Activated T-helper 1 cell treated with anti-CD3 and anti-CD28 coated beads, Interleukin-2, amount 50 U/mL, for 16 hours (primary cell): ENCODE measurements at regions not wholly inside any gene's neighbourhood (a gene's known extent, or its start where the extent isn't known, plus 50 kb on each side); places are given as distances from the start of the nearest gene placed in this dataset.

ENCODE experiments used
- DNase-seq, 2 donors: peaks; one replicate each; pipeline ENCODE4 v3.0.0-alpha.2; 2020; ENCODE audit warnings: low read depth in 1 of 2, low spot score in 1 of 2

GRCh38 chr10:90451283-90451682 lies 406.6 kb downstream of the HTR7 start:
- DNase-seq = no peak

DNA sequence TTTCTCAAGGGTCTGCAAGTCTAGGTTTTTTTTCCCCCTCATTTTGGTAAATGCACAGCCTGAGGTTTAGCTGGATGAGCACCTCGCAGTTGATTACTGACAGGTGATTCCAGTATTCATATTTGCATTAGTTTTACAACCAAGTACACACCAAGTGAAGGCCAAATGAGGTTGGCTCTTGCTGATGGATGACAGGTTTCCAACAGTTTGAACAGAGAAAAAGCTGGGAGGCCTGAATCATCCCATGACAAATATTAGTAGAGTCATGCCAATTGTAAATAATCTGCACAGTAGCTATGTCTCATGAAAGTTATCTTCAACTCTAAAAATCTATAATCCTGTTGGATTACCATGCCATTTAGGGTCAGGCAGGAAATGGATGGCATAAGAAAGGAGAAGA lies 399.8 kb downstream of the HTR7 start:
- no peak for DNase-seq

DNA sequence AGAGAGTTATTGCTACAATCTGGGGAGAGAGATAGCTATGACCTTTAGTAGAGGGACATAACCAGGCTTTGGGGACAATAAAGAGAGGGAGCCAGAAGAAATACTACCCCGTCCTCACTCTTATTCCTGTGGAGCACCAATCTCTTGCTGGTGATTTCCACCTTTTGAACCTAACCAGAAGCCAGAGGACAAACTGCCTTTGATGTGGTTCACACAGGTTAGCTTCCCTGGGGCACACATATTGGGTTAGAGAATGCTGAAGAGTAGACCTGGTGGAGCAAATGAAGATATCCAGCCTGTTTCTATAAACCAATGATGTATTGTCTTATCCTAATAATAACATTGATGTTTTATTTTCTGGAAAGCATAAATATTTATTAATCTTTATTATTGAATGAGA lies 399.3 kb downstream of the HTR7 start:
- DNase-seq = no peak

- no peak for DNase-seq
Observed at GRCh38 chr10:90461437-90462155, 396.2 kb downstream of the HTR7 start.

- no peak for DNase-seq
Observed at GRCh38 chr10:90462749-90463470, 394.9 kb downstream of the HTR7 start.

DNA sequence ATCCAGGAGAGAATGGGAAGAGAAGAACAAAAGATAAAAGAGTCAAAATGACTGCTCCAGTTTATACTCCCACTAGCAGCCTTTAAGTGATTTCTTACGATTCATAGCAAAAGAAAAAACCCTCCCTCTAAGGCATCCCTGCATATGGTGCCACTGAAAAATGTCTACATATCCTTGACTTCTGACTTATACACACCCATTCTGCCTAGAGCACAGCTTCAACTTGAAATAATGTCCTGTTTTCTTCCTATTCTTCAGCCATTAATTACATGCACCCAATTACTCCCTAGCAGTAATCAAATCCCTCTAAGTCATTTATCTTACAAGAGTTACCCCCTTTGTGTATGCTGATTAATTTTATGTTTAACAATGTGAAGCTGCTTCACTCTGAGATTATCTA lies 393.5 kb downstream of the HTR7 start:
- DNase-seq = no peak

- no peak for DNase-seq
Observed at GRCh38 chr10:90470966-90471365, 386.9 kb downstream of the HTR7 start.

DNA sequence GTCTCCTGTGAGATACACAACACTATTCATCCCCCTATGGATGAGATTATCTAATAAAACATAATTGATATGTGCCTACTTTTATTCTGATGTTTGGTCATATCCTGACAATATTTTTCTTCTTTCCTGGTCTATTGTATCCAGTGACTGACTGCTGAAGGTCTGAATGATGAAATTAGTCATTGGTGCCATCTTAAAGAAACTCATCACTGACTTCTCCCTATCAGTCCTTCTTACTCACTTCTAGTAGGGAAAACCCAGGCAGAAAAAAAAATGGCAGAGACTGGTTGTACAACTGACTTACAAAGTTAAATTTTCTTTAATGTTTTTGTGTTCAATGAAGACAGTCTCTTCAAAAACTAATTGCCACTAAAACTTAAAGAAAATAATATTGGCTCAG lies 377.4 kb downstream of the HTR7 start:
- no peak for DNase-seq

- no peak for DNase-seq
Observed at GRCh38 chr10:90481326-90481923, 376.4 kb downstream of the HTR7 start.

- DNase-seq = no peak
Observed at GRCh38 chr10:90484518-90484917, 373.3 kb downstream of the HTR7 start.

DNA sequence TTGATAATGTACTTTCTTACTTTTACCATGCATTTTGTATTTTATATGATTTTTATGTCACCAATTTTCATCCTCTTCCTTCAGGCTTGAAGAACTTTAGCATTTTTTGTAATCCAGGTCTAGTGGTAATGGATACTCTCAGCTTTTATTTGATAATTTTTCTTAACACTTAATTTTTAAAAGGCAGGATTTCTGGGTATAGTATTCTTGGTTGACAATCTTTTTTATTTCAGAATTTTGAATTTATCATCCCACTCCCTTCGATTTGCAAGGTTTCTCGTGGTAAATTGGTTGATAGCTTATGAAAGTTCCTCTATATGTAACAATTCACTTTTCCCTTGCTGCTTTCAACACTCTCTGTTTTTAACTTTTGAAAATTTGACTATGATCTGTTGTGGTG lies 363.7 kb downstream of the HTR7 start:
- DNase-seq = no peak

DNA sequence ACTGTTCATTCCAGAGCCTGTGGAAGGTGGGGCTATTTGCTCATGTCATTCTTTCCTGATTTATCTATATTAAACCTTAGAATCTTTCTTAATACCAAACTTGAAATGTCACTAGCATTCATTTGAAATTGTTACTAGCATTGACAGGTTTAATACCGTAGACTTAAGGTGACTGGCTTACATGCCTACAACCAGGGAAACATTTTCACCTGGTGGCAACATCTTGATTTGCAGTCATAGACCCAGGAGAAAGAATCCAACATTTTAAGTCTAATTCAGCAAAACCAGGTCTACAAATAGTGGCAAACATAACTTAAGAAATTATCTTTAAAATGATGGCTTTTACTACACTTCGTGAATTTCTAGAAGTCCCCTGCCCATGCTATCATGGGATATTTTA lies 353.7 kb downstream of the HTR7 start:
- no peak for DNase-seq

GRCh38 chr10:90526721-90527120 lies 331.1 kb downstream of the HTR7 start:
- no peak for DNase-seq

- no peak for DNase-seq
Observed at GRCh38 chr10:90530521-90530920, 327.3 kb downstream of the HTR7 start.

- no peak for DNase-seq
Observed at GRCh38 chr10:90557385-90557784, 300.5 kb downstream of the HTR7 start.

GRCh38 chr10:90560331-90560730 lies 297.5 kb downstream of the HTR7 start:
- DNase-seq = no peak

- no peak for DNase-seq
Observed at GRCh38 chr10:90561666-90562065, 296.2 kb downstream of the HTR7 start.

- no peak for DNase-seq
Observed at GRCh38 chr10:90571481-90572258, 286.2 kb downstream of the HTR7 start.

DNA sequence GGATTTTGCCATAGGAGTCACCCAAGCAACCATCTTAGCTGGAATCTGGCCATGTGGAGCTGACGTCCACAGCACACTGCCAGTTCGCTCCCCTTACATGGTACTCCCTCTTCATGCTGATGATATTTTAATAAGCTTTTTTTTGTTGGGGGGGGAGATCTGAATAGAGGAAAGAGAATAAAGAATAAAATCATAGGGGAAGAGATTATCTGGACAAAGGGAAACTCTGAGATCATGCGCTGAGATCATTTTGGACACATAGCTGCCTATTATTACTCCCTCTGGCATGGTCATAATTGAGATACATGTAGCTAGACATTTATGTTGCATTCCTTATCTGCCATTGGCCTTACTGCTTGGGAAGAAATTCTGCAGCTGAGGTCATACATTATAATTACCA lies 282.7 kb downstream of the HTR7 start:
- no peak for DNase-seq

DNA sequence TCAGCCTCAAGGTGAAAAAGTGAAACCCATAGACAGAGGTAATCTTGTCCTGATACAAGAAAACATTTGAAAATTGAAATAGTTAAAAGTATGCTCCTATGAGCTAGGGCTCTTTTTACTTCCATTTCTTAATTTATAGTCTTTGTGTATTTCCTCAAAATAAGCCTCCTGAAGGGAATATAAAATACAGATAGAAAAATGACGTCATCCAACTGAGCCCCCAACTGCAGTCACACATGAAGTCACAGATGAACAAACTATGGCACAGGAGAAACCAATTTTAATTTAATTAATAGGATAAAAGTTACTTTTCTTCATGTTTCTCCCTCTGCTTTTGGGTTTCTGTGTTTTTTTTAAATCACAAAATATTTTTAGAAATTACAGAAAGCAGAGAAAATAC lies 280.3 kb downstream of the HTR7 start:
- no peak for DNase-seq

DNA sequence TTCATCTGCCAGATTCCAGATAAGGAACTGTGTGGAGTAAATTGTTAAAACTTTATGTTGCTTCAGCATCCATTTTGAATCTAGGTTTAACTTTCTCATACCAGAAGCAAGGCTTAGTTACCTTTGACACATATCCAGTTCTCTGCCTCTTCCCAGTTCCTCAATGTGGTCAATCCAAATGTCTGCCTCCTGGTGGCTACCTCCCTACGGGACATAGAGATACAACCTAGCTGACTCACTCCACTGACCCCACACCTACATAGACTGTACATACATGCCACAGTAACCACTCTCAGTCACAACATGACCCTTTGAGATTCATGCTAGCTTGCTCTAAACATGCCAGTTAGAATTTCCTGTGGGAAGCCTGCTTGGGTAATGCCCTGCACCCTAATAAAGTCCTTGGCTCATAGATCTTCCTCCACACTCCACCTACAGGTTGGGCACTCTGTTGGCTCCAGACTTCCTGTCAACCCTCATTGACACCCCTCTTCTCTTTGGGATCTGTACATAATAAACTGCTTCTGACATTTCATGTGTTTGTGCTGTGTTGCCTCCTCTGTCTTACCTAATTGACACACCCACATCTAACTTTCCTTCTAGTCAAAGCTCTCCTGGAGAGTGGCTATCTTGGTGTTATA lies 278.1 kb downstream of the HTR7 start:
- no peak for DNase-seq
